Activated naive CD8-positive, alpha-beta T cell treated with anti-CD3 and anti-CD28 coated beads, Interleukin-2, amount 10 ng/mL, durations not matched to agents 7 days and 5 days (primary cell): ENCODE measurements at regions not wholly inside any gene's neighbourhood (a gene's known extent, or its start where the extent isn't known, plus 50 kb on each side); places are given as distances from the start of the nearest gene placed in this dataset.
"Not testable (repeated sequence)": the region's sequence is repeated elsewhere in the genome, so short reads cannot be mapped to it uniquely, and the experiment has no call there.

Source experiments
- ATAC-seq: fragments of 150-1000 bp; cut with Tn5 transposase; one replicate; pipeline ENCODE4 v1.10.0; 2021; ENCODE audit warnings: low read depth, moderate library complexity
- POLR2A ChIA-PET: fragments of 350-600 bp; sonication (Branson Sonifier 250); formaldehyde crosslinking; loops from one replicate; lab custom pipeline; 2021; ENCODE audit warnings: antibody characterized with exemption; lab: Charles Lee
- DNase-seq: peaks from one replicate; pipeline ENCODE4 v3.0.0; 2021
- H3K27ac Mint-ChIP-seq: one replicate; pipeline ENCODE4 v1.8.0; 2022; ENCODE audit warnings: mild to moderate bottlenecking, mixed read lengths
- H3K27me3 Mint-ChIP-seq: one replicate; pipeline ENCODE4 v1.8.0; 2022; ENCODE audit warnings: mild to moderate bottlenecking, moderate library complexity, mixed read lengths
- H3K36me3 Mint-ChIP-seq: one replicate; pipeline ENCODE4 v1.8.0; 2021; ENCODE audit warnings: mild to moderate bottlenecking, mixed read lengths
- H3K4me1 Mint-ChIP-seq: one replicate; pipeline ENCODE4 v1.8.0; 2021; ENCODE audit warnings: mixed read lengths
- H3K4me3 Mint-ChIP-seq: one replicate; pipeline ENCODE4 v1.8.0; 2022; ENCODE audit warnings: mild to moderate bottlenecking, moderate library complexity, mixed read lengths
- H3K9me3 Mint-ChIP-seq: one replicate; pipeline ENCODE4 v1.8.0; 2021; ENCODE audit warnings: mixed read lengths

DNA sequence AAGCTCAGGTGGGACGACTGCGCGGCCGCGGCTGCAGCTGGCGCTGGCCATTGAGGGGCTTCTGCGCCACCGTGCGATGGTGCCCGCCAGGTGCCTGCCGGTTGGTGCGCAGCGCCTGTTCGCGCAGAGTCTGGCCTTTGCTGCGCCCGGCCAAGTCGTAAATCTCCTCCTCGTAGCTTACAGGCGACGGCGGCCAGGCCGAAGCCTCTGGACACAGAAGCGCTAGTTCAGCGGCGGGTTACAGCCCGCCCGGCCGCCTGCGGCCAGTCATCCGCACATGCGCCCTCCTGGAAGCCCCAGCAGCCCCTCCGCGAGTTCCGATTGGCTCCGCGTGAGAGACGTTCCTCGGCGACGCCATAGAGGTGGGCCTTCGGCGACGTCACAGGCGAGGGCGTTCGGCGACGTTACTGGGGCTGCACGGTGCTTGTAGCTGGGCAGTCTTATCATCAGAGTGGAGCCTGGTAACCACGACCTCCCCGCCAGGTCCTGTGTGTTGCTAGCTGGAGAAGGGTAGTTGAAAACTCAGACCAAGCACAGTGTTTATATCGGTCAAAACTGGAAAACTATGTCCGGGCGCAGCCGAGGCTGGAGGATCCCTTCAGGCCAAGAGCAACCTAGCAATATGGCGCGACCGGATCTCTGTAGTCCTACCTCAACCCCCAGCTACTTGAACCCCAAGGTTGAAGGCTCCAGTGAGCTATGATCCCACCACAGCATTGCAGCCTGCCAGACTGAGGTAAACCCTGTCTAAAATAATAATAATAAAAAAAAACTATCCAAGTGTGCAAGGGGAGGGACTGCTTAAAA is 265.7 kb downstream of the OR4C45 start:
- no peak overlapping the region for H3K27ac Mint-ChIP-seq
- H3K9me3 Mint-ChIP-seq = peaks cover 1% of the 10 kb centered on the region
- no peaks in the 10 kb centered on the region for H3K36me3 Mint-ChIP-seq
- no peak for ATAC-seq
- no peak for DNase-seq
- no peaks in the 10 kb centered on the region for H3K27me3 Mint-ChIP-seq
- H3K4me1 Mint-ChIP-seq = no peaks in the 10 kb centered on the region
- POLR2A ChIA-PET = no interaction called here
- no peak overlapping the region for H3K4me3 Mint-ChIP-seq

DNA sequence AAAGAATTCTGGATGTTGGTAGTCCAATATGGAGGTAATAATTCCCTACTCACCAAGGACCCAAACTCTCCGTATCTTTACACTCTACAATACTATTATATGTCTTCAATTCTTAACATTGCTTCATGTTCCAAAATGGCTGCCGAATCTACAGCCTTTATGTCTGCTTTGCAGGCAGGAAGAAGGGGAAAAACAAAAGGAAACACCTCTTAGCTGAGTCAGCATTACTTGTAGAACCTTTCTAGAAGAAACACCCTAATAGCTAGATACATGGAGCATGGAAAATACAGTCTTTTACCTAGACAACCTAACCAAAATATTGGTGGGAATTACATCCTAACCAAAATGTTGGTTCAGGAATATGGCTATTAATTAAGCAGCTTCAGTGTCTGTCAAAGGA is 298.0 kb downstream of the OR4C45 start:
- POLR2A ChIA-PET, DNase-seq, H3K36me3 Mint-ChIP-seq, H3K4me3 Mint-ChIP-seq, H3K27ac Mint-ChIP-seq, H3K4me1 Mint-ChIP-seq, ATAC-seq, H3K27me3 Mint-ChIP-seq: not testable (repeated sequence)
- peaks cover 31% of the 10 kb centered on the region for H3K9me3 Mint-ChIP-seq

DNA sequence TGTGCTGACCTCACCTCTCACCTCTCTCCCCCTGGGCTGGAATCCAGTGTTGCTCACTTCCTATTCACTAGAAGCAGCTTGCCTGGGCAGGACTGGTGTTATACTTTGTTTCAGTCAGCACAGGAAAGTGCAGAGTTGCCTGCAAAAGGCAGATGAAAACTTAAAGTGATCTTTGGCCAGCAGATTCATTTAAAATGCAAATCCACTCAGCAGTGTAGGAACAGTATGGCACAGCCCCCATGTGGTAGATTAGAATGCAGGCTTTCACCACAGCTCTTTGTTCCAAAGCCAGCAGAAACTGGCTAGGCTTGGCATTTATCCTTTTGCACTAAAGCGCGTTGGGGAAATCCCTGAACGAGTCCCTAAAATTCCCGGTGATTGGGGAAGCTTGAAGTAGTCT is 301.2 kb downstream of the OR4C45 start:
- POLR2A ChIA-PET = no interaction called here
- Mint-ChIP-seq H3K27me3 (no peaks in the 10 kb centered on the region), H3K9me3 (peaks cover 16% of the 10 kb centered on the region), H3K4me1 (no peaks in the 10 kb centered on the region), H3K27ac (no peak overlapping the region), H3K36me3 (no peaks in the 10 kb centered on the region), H3K4me3 (no peak overlapping the region)
- DNase-seq (no peak), ATAC-seq (no peak)

DNA sequence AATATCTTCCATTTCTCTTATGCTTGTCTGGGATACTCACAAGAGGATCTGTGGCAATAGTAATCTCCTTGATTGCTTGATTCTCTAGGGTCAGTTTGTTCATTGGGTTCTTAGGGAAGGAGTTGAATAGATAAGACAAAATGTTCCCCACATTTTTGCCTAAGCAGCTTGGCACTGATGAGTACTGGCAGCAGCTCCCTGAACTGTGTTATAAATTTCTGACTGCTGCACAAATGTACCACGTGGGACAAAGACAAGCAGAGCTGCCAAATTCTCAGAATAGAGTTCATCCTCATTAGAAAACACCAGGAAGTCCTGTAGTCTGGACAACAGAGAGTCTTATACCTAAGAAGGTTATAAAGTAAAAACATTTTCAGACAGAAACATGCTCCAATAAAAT is 304.8 kb downstream of the OR4C45 start:
- H3K4me3 Mint-ChIP-seq, H3K36me3 Mint-ChIP-seq, H3K4me1 Mint-ChIP-seq, ATAC-seq, H3K27me3 Mint-ChIP-seq, POLR2A ChIA-PET, H3K27ac Mint-ChIP-seq, DNase-seq: not testable (repeated sequence)
- H3K9me3 Mint-ChIP-seq = peaks cover 12% of the 10 kb centered on the region

- POLR2A ChIA-PET = not testable (repeated sequence)
Observed at GRCh38 chr11:50348018-50348417, 315.3 kb downstream of the OR4C45 start.

DNA sequence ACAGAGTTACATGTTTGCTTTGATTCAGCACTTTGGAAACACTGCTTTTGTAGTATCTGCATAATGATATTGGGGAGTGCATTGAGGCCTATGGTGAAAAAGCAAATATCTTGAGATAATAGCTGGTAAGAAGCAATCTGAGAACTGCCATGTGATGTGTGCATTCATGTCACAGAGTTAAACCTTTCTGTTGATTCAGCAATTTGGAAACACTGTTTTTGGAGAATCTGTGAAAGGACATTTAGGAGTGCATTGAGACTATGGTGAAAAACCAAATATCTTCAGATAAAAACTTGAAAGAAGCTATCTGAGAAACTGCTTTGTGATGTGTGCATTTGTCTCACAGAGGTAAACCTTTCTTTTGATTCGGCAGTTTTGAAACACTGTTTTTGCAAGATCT is 346.8 kb downstream of the OR4C45 start:
- H3K4me1 Mint-ChIP-seq = no peaks in the 10 kb centered on the region

More at GRCh38 chr11:50348018-50348417, 315.3 kb downstream of the OR4C45 start:
- H3K9me3 Mint-ChIP-seq, H3K4me3 Mint-ChIP-seq, ATAC-seq, H3K36me3 Mint-ChIP-seq, DNase-seq, H3K4me1 Mint-ChIP-seq, H3K27ac Mint-ChIP-seq, H3K27me3 Mint-ChIP-seq: not testable (repeated sequence)

GRCh38 chr11:50394017-50394416 is 361.3 kb downstream of the OR4C45 start:
- H3K9me3 Mint-ChIP-seq = peaks cover 19% of the 10 kb centered on the region
- no peak overlapping the region for H3K4me3 Mint-ChIP-seq
- POLR2A ChIA-PET = no interaction called here
- no peaks in the 10 kb centered on the region for H3K4me1 Mint-ChIP-seq
- no peaks in the 10 kb centered on the region for H3K27me3 Mint-ChIP-seq
- no peak overlapping the region for H3K27ac Mint-ChIP-seq
- H3K36me3 Mint-ChIP-seq = no peaks in the 10 kb centered on the region
- DNase-seq = no peak
- no peak for ATAC-seq

More for the DNA sequence above, 346.8 kb downstream of the OR4C45 start:
- DNase-seq (no peak), ATAC-seq (no peak)
- Mint-ChIP-seq H3K27me3 (no peaks in the 10 kb centered on the region), H3K4me3 (no peak overlapping the region), H3K27ac (no peak overlapping the region), H3K9me3 (peaks cover 17% of the 10 kb centered on the region), H3K36me3 (no peaks in the 10 kb centered on the region)
- POLR2A ChIA-PET = no interaction called here

DNA sequence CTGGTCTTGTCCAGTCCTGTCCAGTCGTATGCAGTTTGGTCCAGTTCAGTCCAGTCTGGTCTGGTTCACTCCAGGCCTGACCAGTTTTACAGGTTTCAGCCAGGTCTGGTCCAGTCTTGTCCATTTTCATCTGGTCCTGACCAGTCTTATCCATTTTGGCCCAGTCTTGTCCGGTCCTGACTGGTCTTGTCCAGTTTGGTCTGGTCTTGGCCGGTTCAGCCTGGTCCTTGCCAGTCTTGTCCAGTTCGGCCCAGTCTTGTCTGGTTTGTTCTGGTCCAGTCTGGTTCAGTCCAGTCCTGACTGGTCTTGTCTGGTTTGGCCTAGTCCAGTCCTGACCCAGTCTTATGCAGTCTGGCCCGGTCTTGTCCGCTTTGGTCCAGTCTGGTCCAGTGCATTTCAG is 380.2 kb downstream of the OR4C45 start:
- Mint-ChIP-seq H3K9me3 (peaks cover 9% of the 10 kb centered on the region), H3K4me1 (no peaks in the 10 kb centered on the region), H3K36me3 (no peaks in the 10 kb centered on the region), H3K27me3 (no peaks in the 10 kb centered on the region), H3K27ac (no peak overlapping the region), H3K4me3 (no peak overlapping the region)
- POLR2A ChIA-PET = no interaction called here
- no peak for ATAC-seq
- DNase-seq = no peak

DNA sequence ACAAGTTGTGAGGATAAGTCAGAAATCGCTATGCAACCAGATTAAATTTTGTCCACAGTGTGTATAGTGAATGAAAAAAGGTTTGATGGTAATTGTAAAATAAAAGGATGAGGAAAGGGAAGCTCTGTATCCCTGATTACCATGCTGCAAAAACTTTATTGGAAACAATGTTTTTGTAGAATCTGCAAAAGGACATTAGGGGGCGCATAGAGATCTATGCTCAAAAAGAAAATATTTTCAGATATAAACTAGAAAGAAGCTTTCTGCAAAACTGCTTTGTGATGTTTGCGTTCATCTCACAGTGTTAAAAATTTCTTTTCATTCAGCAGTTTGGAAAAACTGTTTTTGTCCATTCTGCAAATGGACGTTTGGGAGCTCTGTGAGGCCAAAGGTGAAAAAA is 390.5 kb downstream of the OR4C45 start:
- no peaks in the 10 kb centered on the region for H3K36me3 Mint-ChIP-seq
- H3K4me1 Mint-ChIP-seq = no peaks in the 10 kb centered on the region
- H3K27ac Mint-ChIP-seq = no peak overlapping the region
- H3K9me3 Mint-ChIP-seq = peaks cover 10% of the 10 kb centered on the region
- POLR2A ChIA-PET = no interaction called here
- ATAC-seq (no peak), DNase-seq (no peak)
- H3K4me3 Mint-ChIP-seq = no peak overlapping the region
- H3K27me3 Mint-ChIP-seq = no peaks in the 10 kb centered on the region
